Endothelial cell of umbilical vein (primary cell): ENCODE measurements at regions not wholly inside any gene's neighbourhood (a gene's known extent, or its start where the extent isn't known, plus 50 kb on each side); places are given as distances from the start of the nearest gene placed in this dataset.

Experiments
- BruUV-seq: library from RNA; stranded (reverse); fragments of 400-500 nt; replicated peaks from 2 replicates; lab custom pipeline; 2021; lab: Mats Ljungman, UMichigan
- CTCF ChIA-PET: fragments of 300-600, 350-600 bp; sonication (Branson Sonifier 250); formaldehyde crosslinking; loops from one replicate; lab custom pipeline; 2021; ENCODE audit warnings: antibody characterized with exemption, inconsistent platforms; lab: Charles Lee
- POLR2A ChIA-PET: fragments of 300-600, 350-600 bp; sonication (Branson Sonifier 250); formaldehyde crosslinking; loops from one replicate; lab custom pipeline; 2021; ENCODE audit warnings: antibody characterized with exemption, inconsistent platforms; lab: Charles Lee
- DNase-seq: peaks from one replicate; pipeline ENCODE4 v3.0.0-alpha.2; 2011; ENCODE audit warnings: low read depth, low spot score
- FAIRE-seq: peaks from 2 replicates; lab custom pipeline; 2011; peaks lifted over from hg19 to GRCh38; lab: Jason Lieb, UNC
- H2AFZ ChIP-seq: 2 replicates; pipeline ENCODE4 v1.6.0; 2012; ENCODE audit warnings: low read depth, low read length, control low read depth, inconsistent platforms
- H3K27ac ChIP-seq: 2 replicates; pipeline ENCODE4 v1.5.1; 2011; ENCODE audit warnings: low read depth, mild to moderate bottlenecking, control low read depth, low read length, moderate library complexity; ENCODE audit not compliant: insufficient read depth
- H3K27me3 ChIP-seq, 2 experiments: 2 replicates each; pipeline versions ENCODE4 v1.6.0 to v1.6.1; 2011; ENCODE audit warnings: low read length in 2 of 2, mixed read lengths in 1 of 2; ENCODE audit not compliant: control insufficient read depth in 2 of 2, insufficient read depth in 2 of 2
- H3K36me3 ChIP-seq, 2 experiments: 2 replicates in 1 of 2; 3 replicates in 1 of 2; pipeline ENCODE4 v1.5.1; 2011; ENCODE audit warnings: low read length in 2 of 2, mild to moderate bottlenecking in 1 of 2, moderate library complexity in 1 of 2; ENCODE audit not compliant: control insufficient read depth in 2 of 2, insufficient read depth in 2 of 2; ENCODE audit errors: extremely low read depth in 1 of 2
- H3K4me1 ChIP-seq: 3 replicates; pipeline ENCODE4 v1.5.1; 2011; ENCODE audit warnings: mild to moderate bottlenecking, low read length; ENCODE audit not compliant: control insufficient read depth, insufficient read depth; ENCODE audit errors: extremely low read depth
- H3K4me2 ChIP-seq: 2 replicates; pipeline ENCODE4 v1.6.1; 2011; ENCODE audit warnings: low read length, control low read depth, mixed read lengths; ENCODE audit not compliant: insufficient read depth
- H3K4me3 ChIP-seq, 3 experiments: fragments of 200-600 bp in 1 of 3; sonication (generic), shearing (Covaris generic) in 1 of 3; replicated peaks in 1 of 3; 2 replicates each; pipeline ENCODE4 v1.5.1; 2011 to 2016; ENCODE audit warnings: control low read depth in 3 of 3, low read length in 3 of 3, mild to moderate bottlenecking in 2 of 3, inconsistent platforms in 1 of 3, low read depth in 1 of 3, moderate library complexity in 1 of 3; ENCODE audit not compliant: insufficient read depth in 1 of 3
- H3K79me2 ChIP-seq: 2 replicates; pipeline ENCODE4 v1.6.0; 2012; ENCODE audit warnings: low read length, inconsistent platforms; ENCODE audit not compliant: control insufficient read depth, insufficient read depth
- H3K9ac ChIP-seq: replicated peaks from 2 replicates; pipeline ENCODE3; 2011; ENCODE audit warnings: low read length, control low read depth; ENCODE audit not compliant: insufficient read depth; ENCODE audit errors: extremely low read depth
- H3K9me1 ChIP-seq: replicated peaks from 3 replicates; pipeline ENCODE4 v1.6.0; 2011; ENCODE audit warnings: mild to moderate bottlenecking, low read length; ENCODE audit not compliant: control insufficient read depth, insufficient read depth; ENCODE audit errors: extremely low read depth
- H3K9me3 ChIP-seq: replicated peaks from 2 replicates; pipeline ENCODE4 v1.5.1; 2012; ENCODE audit warnings: low read length, inconsistent platforms; ENCODE audit not compliant: control insufficient read depth, insufficient read depth
- H4K20me1 ChIP-seq: replicated peaks from 2 replicates; pipeline ENCODE3; 2011; ENCODE audit warnings: mild to moderate bottlenecking, low read length; ENCODE audit not compliant: control insufficient read depth, insufficient read depth; ENCODE audit errors: extremely low read depth
- EZH2 ChIP-seq: IDR thresholded peaks from 2 replicates; pipeline ENCODE4 v1.6.1; 2012; ENCODE audit warnings: borderline replicate concordance, low read depth, mild to moderate bottlenecking, moderate library complexity, low read length, inconsistent platforms; ENCODE audit not compliant: severe bottlenecking
- FOS ChIP-seq: IDR thresholded peaks from 2 replicates; pipeline ENCODE4 v1.6.1; 2011; ENCODE audit warnings: mild to moderate bottlenecking, low read length, moderate library complexity, borderline replicate concordance; ENCODE audit not compliant: insufficient read depth
- GATA2 ChIP-seq: IDR thresholded peaks from 2 replicates; pipeline ENCODE4 v1.7.0; 2011; ENCODE audit warnings: low read depth, mild to moderate bottlenecking, moderate library complexity, mixed read lengths, low read length; ENCODE audit not compliant: insufficient read length, insufficient read depth
- JUN ChIP-seq: IDR thresholded peaks from 2 replicates; pipeline ENCODE4 v1.6.1; 2011; ENCODE audit warnings: borderline replicate concordance, low read depth; ENCODE audit not compliant: insufficient read length, insufficient read depth
- MYC ChIP-seq: IDR thresholded peaks from one replicate; pipeline ENCODE4 v1.6.1; 2011; ENCODE audit warnings: mild to moderate bottlenecking, low read depth, low read length
- POLR2A ChIP-seq: IDR thresholded peaks from 2 replicates; pipeline ENCODE4 v1.6.1; 2012; ENCODE audit warnings: low read depth, mild to moderate bottlenecking, control low read depth, low read length
- POLR2AphosphoS5 ChIP-seq: IDR thresholded peaks from 2 replicates; pipeline ENCODE4 v1.6.1; 2012; ENCODE audit warnings: low read depth, mild to moderate bottlenecking, control low read depth, low read length, moderate library complexity; ENCODE audit not compliant: insufficient read depth
- dilution Hi-C: fragments of 300-500 bp; cut with MboI; formaldehyde crosslinking; loops from one replicate; pipeline ENCODE4 v1.15.0; 2019; ENCODE audit warnings: low sequenced_read_pairs; ENCODE audit not compliant: extremely low pct_ligation_motif_present
- intact Hi-C: fragments of 100-400 bp; cut with micrococcal nuclease; formaldehyde crosslinking; loops from one replicate; pipeline ENCODE4 v1.10.0; 2022
- TF ChIP-seq, protein P1 (sequence below): IDR thresholded peaks from 2 replicates; pipeline ENCODE4 v1.6.1; 2011; ENCODE audit not compliant: insufficient read depth, insufficient read length
- TF ChIP-seq, protein P2 (sequence below), 2 donors: IDR thresholded peaks; 1 replicate in 1 of 2; 2 replicates in 1 of 2; pipeline ENCODE4 v1.5.1; 2011; ENCODE audit warnings: low read length in 2 of 2, mild to moderate bottlenecking in 2 of 2, moderate library complexity in 2 of 2, control low read depth in 1 of 2, inconsistent platforms in 1 of 2, low read depth in 1 of 2; ENCODE audit not compliant: insufficient read depth in 1 of 2; ENCODE audit errors: extremely low read depth in 1 of 2

DNA sequence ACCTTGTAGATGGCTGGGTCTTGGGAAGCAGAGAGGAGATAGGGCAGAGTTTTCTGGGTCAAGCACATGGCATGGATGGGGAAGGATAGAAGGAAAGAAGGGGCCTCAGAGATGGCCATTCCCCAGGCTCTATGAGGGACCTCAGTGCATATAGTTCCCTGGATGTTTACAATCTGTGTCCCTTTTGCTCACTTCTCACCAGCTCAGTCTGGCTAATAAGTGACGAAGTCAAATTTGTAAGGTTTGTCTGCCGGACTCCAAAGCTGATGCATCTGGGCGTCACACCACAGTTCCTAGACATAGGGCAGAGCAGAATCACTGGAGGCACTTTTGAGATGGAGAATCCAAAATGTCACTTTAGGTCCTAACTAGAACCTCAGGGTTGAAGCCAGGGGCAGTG, 416.4 kb upstream of the PROX1 start:
- H3K27me3 ChIP-seq: peaks cover 2 to 6% of the 10 kb centered on the region in 2 experiments
- POLR2A ChIA-PET: no interaction called here
- no peak for FAIRE-seq

More for the DNA sequence above, 416.4 kb upstream of the PROX1 start:
- H3K4me3 ChIP-seq: no peak overlapping the region
- H3K9me3 ChIP-seq: no peaks in the 10 kb centered on the region
- H3K4me2 ChIP-seq: no peak overlapping the region
- TF ChIP-seq FOS (no peak), POLR2AphosphoS5 (no peak), MYC (no peak), GATA2 (no peak), EZH2 (no peak), JUN (no peak), POLR2A (no peak)
- TF ChIP-seq, protein P1, sequence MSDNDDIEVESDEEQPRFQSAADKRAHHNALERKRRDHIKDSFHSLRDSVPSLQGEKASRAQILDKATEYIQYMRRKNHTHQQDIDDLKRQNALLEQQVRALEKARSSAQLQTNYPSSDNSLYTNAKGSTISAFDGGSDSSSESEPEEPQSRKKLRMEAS: no peak
- TF ChIP-seq, protein P2, sequence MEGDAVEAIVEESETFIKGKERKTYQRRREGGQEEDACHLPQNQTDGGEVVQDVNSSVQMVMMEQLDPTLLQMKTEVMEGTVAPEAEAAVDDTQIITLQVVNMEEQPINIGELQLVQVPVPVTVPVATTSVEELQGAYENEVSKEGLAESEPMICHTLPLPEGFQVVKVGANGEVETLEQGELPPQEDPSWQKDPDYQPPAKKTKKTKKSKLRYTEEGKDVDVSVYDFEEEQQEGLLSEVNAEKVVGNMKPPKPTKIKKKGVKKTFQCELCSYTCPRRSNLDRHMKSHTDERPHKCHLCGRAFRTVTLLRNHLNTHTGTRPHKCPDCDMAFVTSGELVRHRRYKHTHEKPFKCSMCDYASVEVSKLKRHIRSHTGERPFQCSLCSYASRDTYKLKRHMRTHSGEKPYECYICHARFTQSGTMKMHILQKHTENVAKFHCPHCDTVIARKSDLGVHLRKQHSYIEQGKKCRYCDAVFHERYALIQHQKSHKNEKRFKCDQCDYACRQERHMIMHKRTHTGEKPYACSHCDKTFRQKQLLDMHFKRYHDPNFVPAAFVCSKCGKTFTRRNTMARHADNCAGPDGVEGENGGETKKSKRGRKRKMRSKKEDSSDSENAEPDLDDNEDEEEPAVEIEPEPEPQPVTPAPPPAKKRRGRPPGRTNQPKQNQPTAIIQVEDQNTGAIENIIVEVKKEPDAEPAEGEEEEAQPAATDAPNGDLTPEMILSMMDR (IDR thresholded peaks at IDR 0.05; ENCODE audit: extremely low read depth in 1 of 2, insufficient read depth in 1 of 2, low read depth in 1 of 2, low read length in 2 of 2): no peak
- no peak overlapping the region for H3K9ac ChIP-seq
- CTCF ChIA-PET: no interaction called here
- no peaks in the 10 kb centered on the region for H3K9me1 ChIP-seq
- H3K79me2 ChIP-seq: no peaks in the 10 kb centered on the region
- BruUV-seq: no TSS peak
- H2AFZ ChIP-seq: no peak overlapping the region
- no peak for DNase-seq
- no peaks in the 10 kb centered on the region for H4K20me1 ChIP-seq
- no peaks in the 10 kb centered on the region for H3K4me1 ChIP-seq
- dilution Hi-C loops: no loop called here
- H3K27ac ChIP-seq: no peak overlapping the region
- intact Hi-C loops: no loop called here
- H3K36me3 ChIP-seq: no peaks in the 10 kb centered on the region
